Rectal smooth muscle tissue (tissue), 1 donor: ENCODE measurements at regions not wholly inside any gene's neighbourhood (a gene's known extent, or its start where the extent isn't known, plus 50 kb on each side); places are given as distances from the start of the nearest gene placed in this dataset.

Source experiments
- H3K27ac ChIP-seq: one replicate; pipeline ENCODE4 v1.7.0; 2013; ENCODE audit warnings: low read depth, low read length, inconsistent platforms
- H3K27me3 ChIP-seq: one replicate; pipeline ENCODE4 v1.7.0; 2013; ENCODE audit warnings: low read length; ENCODE audit not compliant: control insufficient read depth, insufficient read depth
- H3K36me3 ChIP-seq: one replicate; pipeline ENCODE4 v1.7.0; 2013; ENCODE audit warnings: low read length; ENCODE audit not compliant: control insufficient read depth, insufficient read depth
- H3K4me1 ChIP-seq: one replicate; pipeline ENCODE4 v1.7.0; 2013; ENCODE audit warnings: low read length; ENCODE audit not compliant: control insufficient read depth, insufficient read depth
- H3K4me3 ChIP-seq: one replicate; pipeline ENCODE4 v1.7.0; 2013; ENCODE audit warnings: low read length
- H3K9ac ChIP-seq: one replicate; pipeline ENCODE4 v1.7.0; 2013; ENCODE audit warnings: low read length

DNA sequence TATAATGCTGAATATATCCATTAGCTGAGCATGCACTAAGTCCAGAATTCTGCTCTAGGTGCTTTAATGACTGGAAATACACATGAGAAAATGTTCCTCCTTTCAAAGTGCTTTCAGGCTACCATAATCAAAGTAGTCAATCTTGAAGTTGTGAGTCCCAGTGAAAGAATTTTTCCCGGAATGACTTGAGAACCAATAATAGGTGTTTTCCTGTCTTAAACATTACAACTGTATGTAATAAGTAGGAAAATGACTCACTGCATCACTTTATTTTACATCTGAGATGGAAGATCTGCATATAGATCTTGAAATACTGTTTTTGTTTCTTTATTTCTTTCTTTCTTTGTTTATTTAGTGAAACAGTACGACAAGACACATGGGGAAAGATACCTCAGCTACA is 437.4 kb upstream of the JAG1 start:
- Histone ChIP-seq H3K4me1 (no peaks in the 10 kb centered on the region), H3K27me3 (no peaks in the 10 kb centered on the region), H3K27ac (no peak overlapping the region), H3K4me3 (no peak overlapping the region), H3K9ac (no peak overlapping the region), H3K36me3 (no peaks in the 10 kb centered on the region)

DNA sequence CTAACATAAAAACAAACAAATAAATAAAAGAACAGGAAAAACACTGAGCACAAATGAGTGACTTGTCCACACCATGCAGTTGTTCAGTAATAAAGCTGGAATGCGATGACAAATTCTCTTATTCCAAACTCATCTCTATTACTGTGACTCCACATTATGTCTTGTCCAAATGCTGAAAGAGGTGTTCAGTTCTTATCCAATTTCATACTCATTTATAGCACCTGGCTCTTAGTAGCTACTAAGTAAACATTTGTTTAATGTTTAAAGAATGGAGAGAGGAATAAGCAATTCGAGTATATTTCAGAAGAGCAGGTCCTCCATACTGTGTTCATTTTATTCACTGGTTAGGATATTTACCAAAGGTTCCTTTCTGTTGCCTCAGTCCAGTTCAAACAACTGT is 439.0 kb upstream of the JAG1 start:
- no peak overlapping the region for H3K4me3 ChIP-seq
- H3K9ac ChIP-seq = no peak overlapping the region
- no peaks in the 10 kb centered on the region for H3K4me1 ChIP-seq
- no peaks in the 10 kb centered on the region for H3K27me3 ChIP-seq
- no peak overlapping the region for H3K27ac ChIP-seq
- no peaks in the 10 kb centered on the region for H3K36me3 ChIP-seq

DNA sequence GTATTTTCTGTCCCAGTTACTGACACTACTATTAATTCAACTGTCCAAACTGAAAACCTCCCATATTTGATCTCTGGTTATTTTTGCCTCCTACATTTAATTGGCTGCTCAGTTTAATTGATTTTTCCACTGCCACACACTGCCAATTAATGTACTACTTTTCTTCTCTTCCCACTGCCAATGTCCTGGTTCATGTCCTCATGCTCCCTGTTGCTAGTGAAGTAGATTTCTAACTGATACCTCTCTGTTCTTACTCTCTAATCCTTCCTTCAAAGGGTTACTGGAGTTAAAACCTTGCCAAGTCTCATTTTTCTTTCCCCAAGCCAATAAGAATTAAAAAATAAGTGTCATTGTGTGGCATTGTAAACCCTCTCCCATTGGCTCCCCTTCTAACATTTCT is 440.6 kb upstream of the JAG1 start:
- H3K4me1 ChIP-seq = no peaks in the 10 kb centered on the region
- H3K27ac ChIP-seq = no peak overlapping the region
- H3K36me3 ChIP-seq = no peaks in the 10 kb centered on the region
- H3K27me3 ChIP-seq = no peaks in the 10 kb centered on the region
- H3K9ac ChIP-seq = no peak overlapping the region
- no peak overlapping the region for H3K4me3 ChIP-seq

DNA sequence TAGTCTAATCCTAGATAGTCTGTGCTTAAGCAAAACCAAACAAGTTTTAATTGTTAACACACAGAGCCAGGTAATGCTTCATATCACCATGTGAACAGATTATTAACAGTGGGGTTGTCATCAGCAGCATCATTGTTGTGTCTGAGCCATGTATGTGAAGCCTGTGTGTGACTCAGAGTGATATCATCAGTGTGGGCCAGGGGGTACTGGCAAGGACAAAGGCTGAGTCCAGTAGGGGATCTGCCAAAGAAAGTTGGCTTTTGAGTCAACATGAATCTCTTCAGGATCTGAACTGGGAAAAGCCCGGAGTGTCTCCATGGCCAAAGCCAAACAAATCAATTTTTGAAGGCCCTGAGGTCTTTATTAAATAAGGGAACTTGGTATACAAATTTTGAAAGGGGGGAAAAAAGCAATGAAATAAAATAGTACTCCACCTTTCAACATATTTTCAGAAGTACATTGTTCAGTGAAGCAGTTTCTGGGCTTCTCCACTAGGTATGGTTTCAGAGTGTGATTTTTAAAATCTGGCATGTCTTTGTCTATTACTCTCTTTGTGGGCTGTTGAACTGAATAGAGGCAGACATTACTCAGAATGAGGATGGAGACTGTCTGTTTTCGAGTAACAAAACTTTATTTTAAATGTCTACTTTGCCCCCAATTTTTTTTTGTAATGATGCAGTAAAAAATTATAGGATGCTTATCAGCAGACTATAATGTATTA is 444.2 kb upstream of the JAG1 start:
- H3K4me3 ChIP-seq = no peak overlapping the region
- no peaks in the 10 kb centered on the region for H3K36me3 ChIP-seq
- no peak overlapping the region for H3K9ac ChIP-seq
- no peaks in the 10 kb centered on the region for H3K4me1 ChIP-seq
- H3K27ac ChIP-seq = no peak overlapping the region
- no peaks in the 10 kb centered on the region for H3K27me3 ChIP-seq

DNA sequence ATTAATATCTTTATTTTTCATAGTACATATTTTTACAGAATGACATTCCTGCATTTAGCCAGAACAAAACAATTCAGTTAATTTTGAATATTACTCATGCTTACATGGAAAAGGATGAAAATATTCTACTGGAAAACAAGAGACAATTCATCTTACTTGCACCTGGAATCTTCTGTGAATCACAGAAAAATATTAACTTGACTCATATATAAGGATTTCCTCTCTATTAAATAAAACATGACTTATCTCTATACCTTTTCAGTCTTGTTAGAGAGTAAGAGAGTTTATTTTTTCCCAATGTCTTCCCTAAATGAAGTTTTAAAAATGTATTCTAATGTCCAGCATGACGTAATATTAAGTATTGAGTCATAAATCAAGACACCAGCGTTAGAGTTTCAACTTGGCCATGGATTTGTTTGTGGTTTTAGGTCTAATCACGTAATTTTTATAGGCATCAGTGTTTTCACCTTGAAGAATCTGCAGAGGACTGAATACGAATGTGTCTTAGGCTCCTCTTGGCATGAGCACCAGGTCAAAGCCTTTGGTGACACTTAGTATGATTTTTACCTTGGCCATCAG is 445.1 kb upstream of the JAG1 start:
- no peak overlapping the region for H3K9ac ChIP-seq

DNA sequence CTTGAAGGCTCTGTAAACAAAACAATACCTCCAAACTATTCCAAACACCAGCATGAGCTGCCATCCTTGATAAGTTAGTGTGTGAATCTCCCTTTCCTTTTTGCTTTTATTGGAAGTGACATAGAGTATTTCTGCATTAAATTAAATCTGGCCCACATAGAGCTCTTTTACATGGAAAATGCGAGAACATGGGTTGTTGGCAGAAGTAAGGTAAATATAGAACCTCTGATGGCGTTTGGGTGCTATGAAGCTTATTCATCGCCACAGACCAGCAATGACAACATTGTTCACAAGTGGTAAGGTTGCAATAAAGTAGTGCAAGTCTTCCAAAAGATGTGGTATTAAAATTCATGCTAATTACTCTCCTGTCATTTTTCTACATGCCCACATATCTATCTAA is 445.8 kb upstream of the JAG1 start:
- no peaks in the 10 kb centered on the region for H3K4me1 ChIP-seq
- no peaks in the 10 kb centered on the region for H3K36me3 ChIP-seq
- no peak overlapping the region for H3K9ac ChIP-seq
- no peak overlapping the region for H3K27ac ChIP-seq
- H3K27me3 ChIP-seq = no peaks in the 10 kb centered on the region
- no peak overlapping the region for H3K4me3 ChIP-seq

More for the DNA sequence above, 445.1 kb upstream of the JAG1 start:
- no peak overlapping the region for H3K4me3 ChIP-seq
- H3K4me1 ChIP-seq = no peaks in the 10 kb centered on the region
- H3K27me3 ChIP-seq = no peaks in the 10 kb centered on the region
- H3K27ac ChIP-seq = no peak overlapping the region
- no peaks in the 10 kb centered on the region for H3K36me3 ChIP-seq

DNA sequence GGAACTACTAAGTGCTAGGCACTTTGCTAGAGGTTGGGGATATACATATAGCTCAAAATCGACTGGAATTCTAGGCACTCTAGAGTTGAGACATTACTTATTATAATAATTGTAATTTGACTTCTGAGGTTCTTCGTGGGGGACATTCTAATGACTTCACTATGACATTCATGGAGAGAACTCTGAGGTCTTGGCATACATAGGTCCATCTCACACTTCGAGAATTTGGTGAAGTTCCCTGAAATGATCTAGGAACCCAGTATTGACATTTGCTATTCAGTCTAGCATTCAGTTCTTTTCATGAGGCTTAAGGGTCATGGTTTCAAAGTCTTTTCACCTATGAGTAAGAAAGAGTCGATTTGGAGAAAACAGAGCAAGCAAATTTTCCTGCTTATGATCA is 446.6 kb upstream of the JAG1 start:
- Histone ChIP-seq H3K27ac (no peak overlapping the region), H3K4me3 (no peak overlapping the region), H3K36me3 (no peaks in the 10 kb centered on the region), H3K9ac (no peak overlapping the region), H3K4me1 (no peaks in the 10 kb centered on the region), H3K27me3 (no peaks in the 10 kb centered on the region)

DNA sequence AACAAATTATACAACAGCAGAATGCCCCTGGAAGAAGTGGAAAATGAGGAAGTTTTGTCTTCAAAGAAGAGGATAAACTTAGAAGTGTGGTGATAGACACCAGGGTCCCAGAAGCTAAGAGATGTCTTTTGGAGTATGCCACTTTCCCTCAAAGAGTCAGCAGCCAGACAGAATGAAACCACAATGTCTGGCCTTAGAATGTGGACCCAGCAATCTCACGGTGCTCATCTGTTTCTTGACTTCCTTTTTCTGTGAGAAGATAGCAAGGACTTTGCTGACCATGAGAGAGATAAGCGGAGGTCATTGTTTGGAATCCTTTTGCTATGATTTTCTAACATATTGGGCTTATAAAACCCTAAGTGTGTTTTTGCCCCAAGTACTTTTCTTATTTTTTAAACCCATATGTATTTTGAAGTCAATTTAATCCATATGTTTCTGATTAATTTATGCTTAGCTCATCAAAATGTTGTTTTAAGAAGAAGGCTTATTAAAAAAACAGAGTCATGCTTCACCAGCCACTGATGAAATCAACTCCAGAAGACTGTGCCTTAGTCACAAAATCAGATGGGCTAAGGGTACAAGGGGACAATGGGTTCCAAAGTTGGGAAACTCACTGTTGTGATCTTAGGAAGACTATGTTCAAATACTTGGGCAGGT is 451.2 kb upstream of the JAG1 start:
- Histone ChIP-seq H3K9ac (no peak overlapping the region), H3K27me3 (no peaks in the 10 kb centered on the region), H3K4me3 (no peak overlapping the region), H3K36me3 (no peaks in the 10 kb centered on the region), H3K4me1 (no peaks in the 10 kb centered on the region), H3K27ac (no peak overlapping the region)

DNA sequence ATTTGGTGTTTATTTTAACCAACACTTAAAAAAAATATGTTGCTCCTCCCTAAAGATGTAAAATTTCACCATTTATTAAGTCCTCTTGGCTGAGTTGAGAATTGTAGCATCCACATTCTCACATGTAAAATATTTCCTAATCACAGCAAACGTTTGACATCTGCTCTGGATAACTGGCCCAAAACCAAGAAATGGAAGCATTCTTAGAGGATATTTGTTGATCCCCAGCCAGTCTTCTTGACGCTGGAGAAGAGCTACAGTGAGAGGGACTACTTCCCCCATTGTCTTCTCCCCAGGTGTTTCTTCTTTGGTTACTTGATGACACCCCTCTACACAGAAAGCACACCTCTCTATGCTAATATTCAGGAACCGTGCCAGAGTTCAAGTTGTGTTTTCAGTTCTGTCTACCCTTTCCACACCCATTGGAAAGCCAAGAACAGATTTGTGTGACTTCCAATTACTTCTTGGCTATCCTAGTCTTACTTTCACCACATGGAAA is 454.5 kb upstream of the JAG1 start:
- Histone ChIP-seq H3K4me3 (no peak overlapping the region), H3K27me3 (no peaks in the 10 kb centered on the region), H3K36me3 (no peaks in the 10 kb centered on the region), H3K27ac (no peak overlapping the region), H3K4me1 (no peaks in the 10 kb centered on the region), H3K9ac (no peak overlapping the region)

DNA sequence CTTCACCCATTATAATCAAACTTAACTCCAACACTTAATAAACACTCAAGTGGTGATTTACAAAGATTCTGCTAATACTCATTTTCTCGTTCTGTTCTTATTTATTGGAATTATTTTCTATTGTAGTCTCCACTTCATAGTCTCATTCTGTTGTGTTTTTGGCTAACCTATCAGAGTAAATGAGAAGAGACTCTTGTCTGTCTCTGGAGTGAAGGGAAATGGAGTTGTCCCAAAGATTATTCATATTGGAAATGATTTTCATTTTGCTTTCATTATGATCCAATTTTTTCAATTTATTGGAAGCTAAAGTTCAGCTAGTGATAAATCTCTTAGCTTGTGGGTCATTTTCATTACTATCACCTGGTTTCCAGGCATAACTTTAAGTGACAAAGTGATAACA is 454.9 kb upstream of the JAG1 start:
- no peak overlapping the region for H3K4me3 ChIP-seq
- no peak overlapping the region for H3K9ac ChIP-seq
- no peaks in the 10 kb centered on the region for H3K27me3 ChIP-seq
- H3K4me1 ChIP-seq = no peaks in the 10 kb centered on the region
- no peaks in the 10 kb centered on the region for H3K36me3 ChIP-seq
- no peak overlapping the region for H3K27ac ChIP-seq

DNA sequence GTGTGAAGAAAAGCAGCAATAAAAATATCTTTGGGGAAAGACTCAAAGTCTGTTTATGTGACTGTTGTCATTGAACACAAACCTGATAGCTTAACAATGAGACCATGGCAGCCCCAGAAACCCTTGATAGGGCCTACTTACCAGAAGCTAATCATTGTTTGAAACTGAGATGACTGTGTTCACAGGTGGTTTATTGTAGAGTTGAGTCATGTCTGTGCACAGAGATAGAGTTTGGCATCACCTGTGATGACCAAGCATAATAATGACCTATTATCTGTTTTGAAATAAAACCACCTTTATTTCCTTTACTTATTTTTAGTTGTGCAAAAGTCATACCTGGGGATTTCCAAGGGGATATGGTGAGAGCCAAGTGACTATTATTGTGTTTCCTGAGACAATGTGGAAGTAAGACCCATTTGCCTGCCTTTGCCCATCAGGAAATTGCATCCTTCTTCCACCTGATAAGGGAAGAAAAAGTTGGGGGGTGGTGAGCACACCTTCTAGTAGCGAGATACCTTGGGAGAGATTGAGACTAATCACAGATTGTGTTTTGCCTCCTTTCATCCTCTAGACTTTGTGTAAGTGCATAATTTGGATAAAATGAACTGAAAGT is 456.9 kb upstream of the JAG1 start:
- Histone ChIP-seq H3K4me3 (no peak overlapping the region), H3K36me3 (no peaks in the 10 kb centered on the region), H3K9ac (no peak overlapping the region), H3K4me1 (no peaks in the 10 kb centered on the region), H3K27me3 (no peaks in the 10 kb centered on the region), H3K27ac (no peak overlapping the region)

DNA sequence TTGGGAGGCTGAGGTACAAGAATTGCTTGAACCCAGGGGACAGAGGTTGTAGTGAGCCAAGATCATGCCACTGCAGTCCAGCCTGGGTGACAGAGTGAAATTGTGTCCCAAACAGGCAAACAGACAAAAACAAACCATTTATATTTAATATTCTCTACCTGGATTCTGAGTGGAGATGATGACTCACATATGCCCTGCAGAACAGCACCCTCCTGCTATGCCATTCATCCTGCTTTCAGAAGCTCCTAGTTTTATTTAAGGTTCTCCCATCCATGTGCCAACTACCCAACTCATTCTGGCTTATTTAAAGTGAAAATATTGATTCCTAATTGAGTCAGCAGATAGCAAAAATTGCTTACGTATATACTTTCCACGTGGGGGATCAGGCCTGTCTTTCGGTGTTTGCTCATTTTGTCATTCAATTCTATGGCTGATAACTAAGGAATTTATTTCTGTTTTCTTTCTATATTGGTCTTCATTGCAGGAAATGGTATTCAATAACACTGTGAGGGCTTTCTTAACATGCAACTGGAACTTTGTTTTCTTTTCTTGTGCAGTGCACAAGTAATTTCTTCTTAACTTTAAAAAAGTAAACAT is 459.1 kb upstream of the JAG1 start:
- no peak overlapping the region for H3K4me3 ChIP-seq
- H3K36me3 ChIP-seq = no peaks in the 10 kb centered on the region
- no peak overlapping the region for H3K27ac ChIP-seq
- H3K4me1 ChIP-seq = no peaks in the 10 kb centered on the region
- no peak overlapping the region for H3K9ac ChIP-seq
- no peaks in the 10 kb centered on the region for H3K27me3 ChIP-seq
